Activated B cell treated with CpG ODN at 0.5 μM for 24 hours (primary cell): ENCODE measurements at regions not wholly inside any gene's neighbourhood (a gene's known extent, or its start where the extent isn't known, plus 50 kb on each side); places are given as distances from the start of the nearest gene placed in this dataset.

Experiments
- ATAC-seq: fragments of 200-7000 bp; cut with Tn5 transposase; one replicate; pipeline ENCODE4 v1.10.0; 2021; ENCODE audit warnings: low read depth, mild to moderate bottlenecking, moderate library complexity
- CTCF ChIA-PET: fragments of 350-600 bp; sonication (Branson Sonifier 250); formaldehyde crosslinking; loops from one replicate; lab custom pipeline; 2021; ENCODE audit warnings: antibody characterized with exemption; lab: Charles Lee
- POLR2A ChIA-PET: fragments of 350-600 bp; sonication (Branson Sonifier 250); formaldehyde crosslinking; loops from one replicate; lab custom pipeline; 2021; ENCODE audit warnings: antibody characterized with exemption; lab: Charles Lee
- DNase-seq: peaks from one replicate; pipeline ENCODE4 v3.0.0; 2022
- H3K27ac Mint-ChIP-seq: one replicate; pipeline ENCODE4 v1.8.0; 2020; ENCODE audit warnings: mixed read lengths
- H3K27me3 Mint-ChIP-seq: one replicate; pipeline ENCODE4 v1.8.0; 2021; ENCODE audit warnings: mixed read lengths
- H3K36me3 Mint-ChIP-seq: one replicate; pipeline ENCODE4 v1.8.0; 2021; ENCODE audit warnings: low read depth, mixed read lengths
- H3K4me1 Mint-ChIP-seq: one replicate; pipeline ENCODE4 v1.8.0; 2021; ENCODE audit warnings: mixed read lengths
- H3K4me3 Mint-ChIP-seq: one replicate; pipeline ENCODE4 v1.8.0; 2020; ENCODE audit warnings: mild to moderate bottlenecking, mixed read lengths
- H3K9me3 Mint-ChIP-seq: one replicate; pipeline ENCODE4 v1.8.0; 2020; ENCODE audit warnings: mixed read lengths
- intact Hi-C: fragments of 100-400 bp; cut with micrococcal nuclease; formaldehyde crosslinking; loops from one replicate; pipeline ENCODE4 v1.15.1; 2024
- TF ChIP-seq, protein P1 (sequence below): fragments of 200-600 bp; IDR thresholded peaks from one replicate; pipeline ENCODE4 v1.8.0; 2022; ENCODE audit warnings: antibody characterized with exemption, mild to moderate bottlenecking

DNA sequence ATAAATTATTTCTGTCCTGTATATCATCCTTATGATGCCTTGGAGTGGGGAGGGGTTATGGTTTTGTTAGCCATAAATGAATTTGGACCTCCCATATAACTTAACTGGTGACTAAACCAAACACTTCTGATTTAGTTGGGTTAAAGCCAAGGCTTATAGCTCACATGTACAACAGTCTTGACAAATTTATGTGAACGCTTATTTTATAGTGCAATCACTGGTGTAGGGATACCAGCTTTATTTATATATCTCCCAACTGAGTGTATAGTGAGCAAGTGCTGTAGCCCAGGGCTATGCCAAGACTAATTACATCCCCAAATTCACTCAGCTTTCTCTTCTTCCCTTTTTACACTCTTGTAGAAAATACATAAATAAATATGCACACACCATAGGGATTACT lies 956.2 kb downstream of the SORCS3 start:
- ChIA-PET POLR2A (no interaction called here), CTCF (no interaction called here)
- TF ChIP-seq, protein P1, sequence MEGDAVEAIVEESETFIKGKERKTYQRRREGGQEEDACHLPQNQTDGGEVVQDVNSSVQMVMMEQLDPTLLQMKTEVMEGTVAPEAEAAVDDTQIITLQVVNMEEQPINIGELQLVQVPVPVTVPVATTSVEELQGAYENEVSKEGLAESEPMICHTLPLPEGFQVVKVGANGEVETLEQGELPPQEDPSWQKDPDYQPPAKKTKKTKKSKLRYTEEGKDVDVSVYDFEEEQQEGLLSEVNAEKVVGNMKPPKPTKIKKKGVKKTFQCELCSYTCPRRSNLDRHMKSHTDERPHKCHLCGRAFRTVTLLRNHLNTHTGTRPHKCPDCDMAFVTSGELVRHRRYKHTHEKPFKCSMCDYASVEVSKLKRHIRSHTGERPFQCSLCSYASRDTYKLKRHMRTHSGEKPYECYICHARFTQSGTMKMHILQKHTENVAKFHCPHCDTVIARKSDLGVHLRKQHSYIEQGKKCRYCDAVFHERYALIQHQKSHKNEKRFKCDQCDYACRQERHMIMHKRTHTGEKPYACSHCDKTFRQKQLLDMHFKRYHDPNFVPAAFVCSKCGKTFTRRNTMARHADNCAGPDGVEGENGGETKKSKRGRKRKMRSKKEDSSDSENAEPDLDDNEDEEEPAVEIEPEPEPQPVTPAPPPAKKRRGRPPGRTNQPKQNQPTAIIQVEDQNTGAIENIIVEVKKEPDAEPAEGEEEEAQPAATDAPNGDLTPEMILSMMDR, result no peak

DNA sequence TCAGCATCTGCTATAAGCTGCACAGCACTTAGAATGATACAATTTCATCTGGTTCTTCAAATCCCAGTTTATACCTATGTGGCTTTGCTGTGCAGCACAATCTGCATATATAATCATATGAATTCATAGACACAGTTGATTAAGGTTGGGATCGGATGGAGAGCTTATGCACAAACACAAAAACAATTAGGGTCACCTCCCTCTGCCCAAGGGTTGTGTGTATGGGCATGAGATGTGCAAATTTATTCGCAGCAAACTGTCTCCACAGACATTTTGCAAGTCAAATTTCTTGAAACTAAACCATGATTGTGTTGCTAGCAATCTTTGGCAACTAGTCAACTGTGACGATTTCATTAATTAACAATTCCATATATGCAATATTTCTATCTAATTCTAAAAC lies 955.7 kb downstream of the SORCS3 start:
- H3K36me3 Mint-ChIP-seq, result no peaks in the 10 kb centered on the region
- peaks cover 9% of the 10 kb centered on the region for H3K9me3 Mint-ChIP-seq
- CTCF ChIA-PET, result no interaction called here
- ATAC-seq (no peak), DNase-seq (no peak)
- no peaks in the 10 kb centered on the region for H3K4me1 Mint-ChIP-seq
- intact Hi-C loops, result no loop called here
- H3K4me3 Mint-ChIP-seq, result no peak overlapping the region
- no peaks in the 10 kb centered on the region for H3K27me3 Mint-ChIP-seq
- POLR2A ChIA-PET, result no interaction called here
- TF ChIP-seq, protein P1, result no peak
- H3K27ac Mint-ChIP-seq, result no peak overlapping the region

More for the DNA sequence above, 956.2 kb downstream of the SORCS3 start:
- no peak for ATAC-seq
- no peak overlapping the region for H3K27ac Mint-ChIP-seq
- intact Hi-C loops, result no loop called here
- H3K4me3 Mint-ChIP-seq, result no peak overlapping the region
- no peaks in the 10 kb centered on the region for H3K4me1 Mint-ChIP-seq
- no peaks in the 10 kb centered on the region for H3K36me3 Mint-ChIP-seq
- peaks cover 9% of the 10 kb centered on the region for H3K9me3 Mint-ChIP-seq
- H3K27me3 Mint-ChIP-seq, result no peaks in the 10 kb centered on the region
- DNase-seq, result no peak

DNA sequence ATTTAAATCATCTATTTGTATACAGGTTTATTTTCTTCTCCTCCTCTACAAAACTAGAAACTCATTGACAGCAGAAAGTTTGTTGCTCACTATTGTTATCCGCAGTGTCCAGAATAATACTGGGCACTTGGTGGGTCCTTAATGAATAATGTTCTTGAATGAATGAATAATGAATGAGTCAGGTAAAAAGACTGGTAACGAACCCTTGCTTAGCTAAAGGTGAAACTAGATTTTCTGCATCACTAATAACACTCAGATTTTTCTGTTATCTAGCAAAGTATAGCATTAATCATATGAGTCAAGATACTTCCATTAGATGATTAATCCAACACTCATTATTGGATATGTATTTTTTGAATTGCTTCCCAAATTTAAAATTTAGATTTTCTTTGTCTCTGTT lies 953.2 kb downstream of the SORCS3 start:
- Mint-ChIP-seq H3K36me3 (no peaks in the 10 kb centered on the region), H3K27me3 (no peaks in the 10 kb centered on the region), H3K9me3 (peaks cover 6% of the 10 kb centered on the region), H3K4me3 (no peak overlapping the region), H3K4me1 (no peaks in the 10 kb centered on the region), H3K27ac (no peak overlapping the region)
- intact Hi-C loops, result no loop called here
- DNase-seq (no peak), ATAC-seq (no peak)
- POLR2A ChIA-PET, result no interaction called here
- CTCF ChIA-PET, result no interaction called here
- TF ChIP-seq, protein P1, result no peak

DNA sequence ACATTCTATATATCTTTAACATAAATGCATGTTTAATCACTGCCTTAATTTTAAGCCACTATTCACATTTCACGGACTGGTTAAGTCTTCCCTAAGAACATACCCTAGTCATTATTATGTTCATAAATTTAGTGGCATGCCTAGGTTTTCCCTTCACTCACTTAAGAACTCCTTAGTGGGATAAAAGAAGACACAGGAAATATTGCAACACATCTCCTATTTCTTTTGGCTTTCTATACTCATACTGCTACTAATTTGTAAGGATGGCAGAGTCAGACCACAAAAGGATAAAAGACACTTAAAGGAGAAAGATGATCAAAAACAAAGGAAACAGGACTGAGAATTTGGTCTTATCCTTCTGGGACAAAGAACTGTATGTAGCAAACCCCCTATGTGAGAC lies 951.4 kb downstream of the SORCS3 start:
- intact Hi-C loops, result no loop called here
- no peaks in the 10 kb centered on the region for H3K36me3 Mint-ChIP-seq
- TF ChIP-seq, protein P1, result no peak
- no peak overlapping the region for H3K27ac Mint-ChIP-seq
- H3K4me3 Mint-ChIP-seq, result no peak overlapping the region
- H3K9me3 Mint-ChIP-seq, result peaks cover 6% of the 10 kb centered on the region
- ChIA-PET CTCF (no interaction called here), POLR2A (no interaction called here)
- no peaks in the 10 kb centered on the region for H3K27me3 Mint-ChIP-seq
- no peaks in the 10 kb centered on the region for H3K4me1 Mint-ChIP-seq
- DNase-seq (no peak), ATAC-seq (no peak)

- TF ChIP-seq, protein P1, result no peak
- intact Hi-C loops, result no loop called here
- no peaks in the 10 kb centered on the region for H3K4me1 Mint-ChIP-seq
- no peak overlapping the region for H3K4me3 Mint-ChIP-seq
- H3K36me3 Mint-ChIP-seq, result no peaks in the 10 kb centered on the region
- H3K9me3 Mint-ChIP-seq, result no peaks in the 10 kb centered on the region
- POLR2A ChIA-PET, result no interaction called here
- DNase-seq (no peak), ATAC-seq (no peak)
- no peak overlapping the region for H3K27ac Mint-ChIP-seq
- CTCF ChIA-PET, result no interaction called here
- no peaks in the 10 kb centered on the region for H3K27me3 Mint-ChIP-seq
These were observed 945.5 kb downstream of the SORCS3 start for GRCh38 chr10:105586451-105587098.
